Keratinocyte (primary cell): ENCODE measurements at regions not wholly inside any gene's neighbourhood (a gene's known extent, or its start where the extent isn't known, plus 50 kb on each side); places are given as distances from the start of the nearest gene placed in this dataset.

Experiments used
- CTCF ChIP-seq, 3 experiments: IDR thresholded peaks in 1 of 3; conservative IDR thresholded peaks in 1 of 3; optimal IDR thresholded peaks in 1 of 3; 2 replicates in 2 of 3; 3 replicates in 1 of 3; pipeline versions ENCODE3 to v1.5.1; 2011; ENCODE audit warnings: low read length in 3 of 3, mild to moderate bottlenecking in 3 of 3, moderate library complexity in 2 of 3, control low read depth in 1 of 3, inconsistent platforms in 1 of 3; ENCODE audit not compliant: insufficient read depth in 2 of 3; ENCODE audit errors: extremely low read depth in 1 of 3
- EZH2 ChIP-seq: IDR thresholded peaks from one replicate; pipeline ENCODE4 v1.6.1; 2012; ENCODE audit warnings: inconsistent platforms, mild to moderate bottlenecking, low read length, moderate library complexity

GRCh38 chr17:77535435-77535834, 394.7 kb downstream of the SEC14L1 start:
- TF ChIP-seq EZH2 = no peak
- TF ChIP-seq CTCF (optimal IDR thresholded peaks at IDR 0.05 in 1 of 3, IDR thresholded peaks at IDR 0.05 in 1 of 3, conservative IDR thresholded peaks at IDR 0.05 in 1 of 3; ENCODE audit: extremely low read depth in 1 of 3, insufficient read depth in 2 of 3, low read length in 3 of 3) = no peak
